AG04449 (cell line): ENCODE measurements at regions not wholly inside any gene's neighbourhood (a gene's known extent, or its start where the extent isn't known, plus 50 kb on each side); places are given as distances from the start of the nearest gene placed in this dataset.
"Not testable (repeated sequence)": the region's sequence is repeated elsewhere in the genome, so short reads cannot be mapped to it uniquely, and the experiment has no call there.

Experiments used
- CTCF ChIA-PET: fragments of 350-600 bp; formaldehyde crosslinking; extraction: SDS; loops from one replicate; lab custom pipeline; 2021; ENCODE audit warnings: antibody characterized with exemption; lab: Yijun Ruan, JAX
- POLR2A ChIA-PET: fragments of 400-600, 350-600 bp; formaldehyde crosslinking; extraction: SDS; loops from one replicate; lab custom pipeline; 2020; ENCODE audit warnings: antibody characterized with exemption, inconsistent platforms; lab: Yijun Ruan, JAX
- DNase-seq: peaks from one replicate; pipeline ENCODE4 v3.0.0-alpha.2; 2010; ENCODE audit warnings: low read depth, low spot score
- H3K4me3 ChIP-seq: 2 replicates; pipeline ENCODE4 v1.5.1; 2011; ENCODE audit warnings: low read depth, mild to moderate bottlenecking, control low read depth, low read length
- TF ChIP-seq, protein P1 (sequence below): IDR thresholded peaks from one replicate; pipeline ENCODE4 v1.5.1; 2011; ENCODE audit warnings: mild to moderate bottlenecking, moderate library complexity, low read length, control low read depth, inconsistent platforms; ENCODE audit not compliant: insufficient read depth; ENCODE audit errors: missing control alignments

- no peak overlapping the region for H3K4me3 ChIP-seq
- POLR2A ChIA-PET: no interaction called here
- CTCF ChIA-PET: no interaction called here
- TF ChIP-seq, protein P1, sequence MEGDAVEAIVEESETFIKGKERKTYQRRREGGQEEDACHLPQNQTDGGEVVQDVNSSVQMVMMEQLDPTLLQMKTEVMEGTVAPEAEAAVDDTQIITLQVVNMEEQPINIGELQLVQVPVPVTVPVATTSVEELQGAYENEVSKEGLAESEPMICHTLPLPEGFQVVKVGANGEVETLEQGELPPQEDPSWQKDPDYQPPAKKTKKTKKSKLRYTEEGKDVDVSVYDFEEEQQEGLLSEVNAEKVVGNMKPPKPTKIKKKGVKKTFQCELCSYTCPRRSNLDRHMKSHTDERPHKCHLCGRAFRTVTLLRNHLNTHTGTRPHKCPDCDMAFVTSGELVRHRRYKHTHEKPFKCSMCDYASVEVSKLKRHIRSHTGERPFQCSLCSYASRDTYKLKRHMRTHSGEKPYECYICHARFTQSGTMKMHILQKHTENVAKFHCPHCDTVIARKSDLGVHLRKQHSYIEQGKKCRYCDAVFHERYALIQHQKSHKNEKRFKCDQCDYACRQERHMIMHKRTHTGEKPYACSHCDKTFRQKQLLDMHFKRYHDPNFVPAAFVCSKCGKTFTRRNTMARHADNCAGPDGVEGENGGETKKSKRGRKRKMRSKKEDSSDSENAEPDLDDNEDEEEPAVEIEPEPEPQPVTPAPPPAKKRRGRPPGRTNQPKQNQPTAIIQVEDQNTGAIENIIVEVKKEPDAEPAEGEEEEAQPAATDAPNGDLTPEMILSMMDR: no peak
- no peak for DNase-seq
Observed at GRCh38 chr2:52034706-52035105, 1002.8 kb upstream of the NRXN1 start.

- ChIA-PET POLR2A (no interaction called here), CTCF (no interaction called here)
- DNase-seq: no peak
- TF ChIP-seq, protein P1: no peak
- H3K4me3 ChIP-seq: no peak overlapping the region
Observed at GRCh38 chr2:52022006-52022405, 990.1 kb upstream of the NRXN1 start.

- no peak overlapping the region for H3K4me3 ChIP-seq
- ChIA-PET POLR2A (no interaction called here), CTCF (no interaction called here)
- DNase-seq: no peak
- TF ChIP-seq, protein P1: no peak
Observed at GRCh38 chr2:52017646-52018235, 985.8 kb upstream of the NRXN1 start.

DNA sequence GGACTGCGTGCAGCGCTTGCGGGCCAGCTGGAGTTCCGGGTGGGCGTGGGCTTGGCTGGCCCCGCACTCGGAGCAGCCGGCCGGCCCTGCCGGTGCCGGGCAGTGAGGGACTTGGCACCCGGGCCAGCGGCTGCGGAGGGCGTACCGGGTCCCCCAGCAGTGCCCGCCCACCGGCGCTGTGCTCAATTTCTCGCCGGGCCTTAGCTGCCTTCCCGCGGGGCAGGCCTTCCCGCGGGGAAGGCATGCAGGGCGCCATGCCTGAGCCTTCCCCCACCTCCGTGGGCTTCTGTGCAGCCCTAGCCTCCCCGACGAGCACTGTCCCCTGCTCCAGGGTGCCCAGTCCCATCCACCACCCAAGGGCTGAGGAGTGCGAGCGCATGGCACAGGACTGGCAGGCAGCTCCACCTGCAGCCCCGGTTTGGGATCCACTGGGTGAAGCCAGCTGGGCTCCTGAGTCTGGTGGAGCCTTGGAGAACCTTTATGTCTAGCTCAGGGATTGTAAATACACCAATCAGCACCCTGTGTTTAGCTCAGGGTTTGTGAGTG lies 975.0 kb upstream of the NRXN1 start:
- POLR2A ChIA-PET, DNase-seq, CTCF ChIA-PET, H3K4me3 ChIP-seq: not testable (repeated sequence)

- no peak overlapping the region for H3K4me3 ChIP-seq
- TF ChIP-seq, protein P1: no peak
- ChIA-PET POLR2A (no interaction called here), CTCF (no interaction called here)
- no peak for DNase-seq
Observed at GRCh38 chr2:52000151-52000855, 968.4 kb upstream of the NRXN1 start.

GRCh38 chr2:51998890-51999289 lies 967.0 kb upstream of the NRXN1 start:
- ChIA-PET CTCF (no interaction called here), POLR2A (no interaction called here)
- TF ChIP-seq, protein P1: no peak
- no peak overlapping the region for H3K4me3 ChIP-seq
- no peak for DNase-seq
